ENCODE measurements at regions not wholly inside any gene's neighbourhood (a gene's known extent, or its start where the extent isn't known, plus 50 kb on each side); places are given as distances from the start of the nearest gene placed in this dataset.

- Histone ChIP-seq H3F3A (ENCODE audit: insufficient read depth, low read length, poor library complexity, severe bottlenecking) (no peaks in the 10 kb centered on the region), H3K27me3 (ENCODE audit: insufficient read depth, low read depth, low read length) (no peaks in the 10 kb centered on the region), H3K79me2 (replicated peaks; ENCODE audit: insufficient read depth, low read length) (no peaks in the 10 kb centered on the region), H3K36me3 (ENCODE audit: insufficient read depth, low read length) (no peaks in the 10 kb centered on the region), H3K4me2 (ENCODE audit: low read length) (no peak overlapping the region), H4K20me1 (ENCODE audit: insufficient read depth) (no peaks in the 10 kb centered on the region), H3K4me3 (ENCODE audit: low read length) (no peak overlapping the region), H3K9ac (ENCODE audit: low read length) (no peak overlapping the region), H3K9me2 (ENCODE audit: insufficient read depth, low read length) (no peaks in the 10 kb centered on the region), H2AFZ (ENCODE audit: low read depth, low read length) (no peak overlapping the region), H3K9me3 (ENCODE audit: low read length) (no peaks in the 10 kb centered on the region), H3K27ac (ENCODE audit: low read length) (no peak overlapping the region)
- no peak for TF ChIP-seq EP300 (conservative IDR thresholded peaks at IDR 0.05; ENCODE audit: poor library complexity, severe bottlenecking)
These were observed 87.6 kb downstream of the PCDH1 start for GRCh38 chr5:141790630-141791029.

GRCh38 chr5:141789330-141789729, 88.9 kb downstream of the PCDH1 start:
- Histone ChIP-seq H3K4me3 (ENCODE audit: low read length) (no peak overlapping the region), H3K9ac (ENCODE audit: low read length) (no peak overlapping the region), H3F3A (ENCODE audit: insufficient read depth, low read length, poor library complexity, severe bottlenecking) (no peaks in the 10 kb centered on the region), H3K27me3 (ENCODE audit: insufficient read depth, low read depth, low read length) (no peaks in the 10 kb centered on the region), H3K9me2 (ENCODE audit: insufficient read depth, low read length) (no peaks in the 10 kb centered on the region), H3K4me2 (ENCODE audit: low read length) (no peak overlapping the region), H3K79me2 (replicated peaks; ENCODE audit: insufficient read depth, low read length) (no peaks in the 10 kb centered on the region), H3K27ac (ENCODE audit: low read length) (no peak overlapping the region), H2AFZ (ENCODE audit: low read depth, low read length) (no peak overlapping the region), H3K9me3 (ENCODE audit: low read length) (no peaks in the 10 kb centered on the region), H4K20me1 (ENCODE audit: insufficient read depth) (no peaks in the 10 kb centered on the region), H3K36me3 (ENCODE audit: insufficient read depth, low read length) (no peaks in the 10 kb centered on the region)
- TF ChIP-seq POLR2AphosphoS5 (IDR thresholded peaks at IDR 0.05) (no peak), MXI1 (conservative IDR thresholded peaks at IDR 0.05; ENCODE audit: poor library complexity, severe bottlenecking) (no peak), TAF1 (IDR thresholded peaks at IDR 0.05; ENCODE audit: low read depth) (no peak), SMC3 (conservative IDR thresholded peaks at IDR 0.05; ENCODE audit: poor library complexity) (no peak), EP300 (conservative IDR thresholded peaks at IDR 0.05; ENCODE audit: poor library complexity, severe bottlenecking) (no peak), RAD21 (conservative IDR thresholded peaks at IDR 0.05) (no peak), EZH2 (IDR thresholded peaks at IDR 0.05; ENCODE audit: borderline replicate concordance, insufficient read depth, low read length, poor library complexity, severe bottlenecking) (no peak), CTCF (IDR thresholded peaks at IDR 0.05; ENCODE audit: poor library complexity, severe bottlenecking) (no peak), REST (IDR thresholded peaks at IDR 0.05; ENCODE audit: borderline replicate concordance) (no peak)

All from neural cell (in vitro differentiated cells).